Uterus (tissue), 3 donors: ENCODE measurements at regions not wholly inside any gene's neighbourhood (a gene's known extent, or its start where the extent isn't known, plus 50 kb on each side); places are given as distances from the start of the nearest gene placed in this dataset.

Source experiments
- DNase-seq, 2 donors: peaks; one replicate each; pipeline ENCODE4 v3.0.0-alpha.2; 2019 to 2020
- H3K27ac ChIP-seq, 2 donors: fragments of 200-600 bp; sonication (generic); 1 replicate in 1 of 2; 2 replicates in 1 of 2; pipeline ENCODE4 v1.5.1; 2016 to 2018
- H3K27me3 ChIP-seq, 2 donors: fragments of 200-600 bp; sonication (generic); one replicate each; pipeline ENCODE4 v1.5.1; 2018 to 2019; ENCODE audit warnings: control low read depth in 1 of 2
- H3K36me3 ChIP-seq, 2 donors: fragments of 200-600 bp; sonication (generic); one replicate each; pipeline ENCODE4 v1.5.1; 2019; ENCODE audit warnings: control low read depth in 1 of 2
- H3K4me1 ChIP-seq, 2 donors: fragments of 200-600 bp; sonication (generic); one replicate each; pipeline ENCODE4 v1.5.1; 2018 to 2019; ENCODE audit warnings: control low read depth in 1 of 2
- H3K4me3 ChIP-seq, 2 donors: fragments of 200-600 bp; sonication (generic); 1 replicate in 1 of 2; 2 replicates in 1 of 2; pipeline ENCODE4 v1.5.1; 2018 to 2019; ENCODE audit warnings: mild to moderate bottlenecking in 1 of 2
- H3K9me3 ChIP-seq, 2 donors: fragments of 200-600 bp; sonication (generic); one replicate each; pipeline ENCODE4 v1.5.1; 2019; ENCODE audit warnings: control low read depth in 1 of 2
- POLR2A ChIP-seq, 2 donors: fragments of 450-650 bp; IDR thresholded peaks; one replicate each; pipeline ENCODE4 v1.6.1; 2016; ENCODE audit warnings: antibody characterized with exemption in 2 of 2, mild to moderate bottlenecking in 1 of 2, moderate library complexity in 1 of 2
- intact Hi-C: fragments of 100-400 bp; cut with DNase I; formaldehyde crosslinking; loops from one replicate; pipeline ENCODE4 v1.15.1; 2023; ENCODE audit warnings: low total_unique reads
- TF ChIP-seq, protein P1 (sequence below), 4 experiments: fragments of 200-600 bp in 2 of 4; fragments of 450-650 bp in 2 of 4; sonication (generic) in 2 of 4; IDR thresholded peaks; one replicate each; pipeline ENCODE4 v1.5.1; 2016 to 2019; ENCODE audit warnings: antibody characterized with exemption in 4 of 4, mild to moderate bottlenecking in 2 of 4, moderate library complexity in 1 of 4
- donor health status: DM: yes; HTN: yes; CAD: no.

DNA sequence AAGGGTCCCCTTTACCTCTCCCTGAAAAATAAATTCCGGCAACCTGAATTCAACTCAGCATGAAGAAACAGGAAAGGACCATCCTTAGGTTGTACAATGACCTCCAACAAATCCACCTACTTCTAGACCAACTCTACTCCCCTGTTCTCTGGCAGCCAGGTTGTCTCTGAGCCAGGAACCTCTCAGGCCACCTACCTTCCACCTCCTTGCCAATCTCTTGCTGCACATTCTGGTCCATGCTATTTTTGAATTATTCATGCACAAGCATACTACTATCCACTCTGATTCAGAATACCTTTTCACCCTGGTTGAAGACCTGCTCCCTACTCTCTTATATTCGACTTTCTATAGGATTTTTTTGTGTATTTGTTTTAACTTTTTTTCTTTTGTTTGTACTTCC is 415.0 kb upstream of the ZNF507 start:
- H3K4me1 ChIP-seq = no peaks in the 10 kb centered on the region
- H3K9me3 ChIP-seq = no peaks in the 10 kb centered on the region
- H3K27me3 ChIP-seq = no peaks in the 10 kb centered on the region
- H3K27ac ChIP-seq = no peak overlapping the region
- no peak overlapping the region for H3K4me3 ChIP-seq
- intact Hi-C loops = no loop called here
- H3K36me3 ChIP-seq = no peaks in the 10 kb centered on the region
- no peak for DNase-seq
- TF ChIP-seq, protein P1, sequence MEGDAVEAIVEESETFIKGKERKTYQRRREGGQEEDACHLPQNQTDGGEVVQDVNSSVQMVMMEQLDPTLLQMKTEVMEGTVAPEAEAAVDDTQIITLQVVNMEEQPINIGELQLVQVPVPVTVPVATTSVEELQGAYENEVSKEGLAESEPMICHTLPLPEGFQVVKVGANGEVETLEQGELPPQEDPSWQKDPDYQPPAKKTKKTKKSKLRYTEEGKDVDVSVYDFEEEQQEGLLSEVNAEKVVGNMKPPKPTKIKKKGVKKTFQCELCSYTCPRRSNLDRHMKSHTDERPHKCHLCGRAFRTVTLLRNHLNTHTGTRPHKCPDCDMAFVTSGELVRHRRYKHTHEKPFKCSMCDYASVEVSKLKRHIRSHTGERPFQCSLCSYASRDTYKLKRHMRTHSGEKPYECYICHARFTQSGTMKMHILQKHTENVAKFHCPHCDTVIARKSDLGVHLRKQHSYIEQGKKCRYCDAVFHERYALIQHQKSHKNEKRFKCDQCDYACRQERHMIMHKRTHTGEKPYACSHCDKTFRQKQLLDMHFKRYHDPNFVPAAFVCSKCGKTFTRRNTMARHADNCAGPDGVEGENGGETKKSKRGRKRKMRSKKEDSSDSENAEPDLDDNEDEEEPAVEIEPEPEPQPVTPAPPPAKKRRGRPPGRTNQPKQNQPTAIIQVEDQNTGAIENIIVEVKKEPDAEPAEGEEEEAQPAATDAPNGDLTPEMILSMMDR (IDR thresholded peaks at IDR 0.05) = no peak
- no peak for TF ChIP-seq POLR2A (IDR thresholded peaks at IDR 0.05)

DNA sequence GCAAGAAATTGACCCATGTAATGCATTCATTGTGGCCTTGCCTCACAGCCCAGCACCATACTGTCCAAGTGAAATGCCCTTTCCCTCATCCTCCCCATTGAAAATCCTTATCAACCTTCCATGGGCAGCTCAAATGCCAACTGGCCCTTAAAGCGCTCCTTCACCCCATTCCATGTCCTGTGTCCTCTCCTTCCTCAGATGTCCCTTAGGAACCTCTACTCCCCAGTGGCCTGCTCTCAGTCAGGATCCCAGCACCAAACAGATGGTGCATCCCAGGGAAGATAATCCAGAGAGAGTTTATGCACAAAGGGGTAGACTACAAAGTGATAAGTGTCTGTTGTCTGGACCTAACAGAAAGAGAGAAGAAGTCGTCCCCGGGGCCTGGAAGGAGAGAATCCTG is 407.4 kb upstream of the ZNF507 start:
- Histone ChIP-seq H3K9me3 (no peaks in the 10 kb centered on the region), H3K4me3 (no peak overlapping the region), H3K27ac (no peak overlapping the region), H3K4me1 (no peaks in the 10 kb centered on the region), H3K27me3 (no peaks in the 10 kb centered on the region), H3K36me3 (no peaks in the 10 kb centered on the region)
- no peak for DNase-seq
- no peak for TF ChIP-seq POLR2A (IDR thresholded peaks at IDR 0.05)
- TF ChIP-seq, protein P1 (IDR thresholded peaks at IDR 0.05) = no peak
- intact Hi-C loops = no loop called here

DNA sequence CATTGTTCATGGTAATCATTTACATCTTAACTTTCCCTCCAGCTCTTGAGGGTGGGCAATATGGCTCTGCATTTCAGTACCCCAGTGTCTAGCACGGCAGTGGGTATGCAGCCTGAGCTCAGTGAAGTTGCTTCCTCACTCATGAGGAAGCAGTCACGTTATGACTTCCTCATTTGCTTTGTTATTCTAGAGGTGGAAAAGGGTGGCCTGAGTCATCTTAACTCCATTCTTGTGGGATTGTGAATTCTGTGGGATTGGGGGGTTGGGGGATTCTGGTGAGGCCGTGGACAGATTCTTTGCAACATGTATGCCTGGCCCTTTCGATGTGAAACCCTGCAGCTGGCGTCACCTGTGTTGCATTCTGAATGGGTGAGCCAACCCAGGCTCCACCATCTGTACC is 406.7 kb upstream of the ZNF507 start:
- DNase-seq = no peak
- no peaks in the 10 kb centered on the region for H3K36me3 ChIP-seq
- H3K4me3 ChIP-seq = no peak overlapping the region
- H3K27me3 ChIP-seq = no peaks in the 10 kb centered on the region
- H3K4me1 ChIP-seq = no peaks in the 10 kb centered on the region
- intact Hi-C loops = no loop called here
- H3K27ac ChIP-seq = no peak overlapping the region
- H3K9me3 ChIP-seq = no peaks in the 10 kb centered on the region
- TF ChIP-seq, protein P1 (IDR thresholded peaks at IDR 0.05) = no peak
- TF ChIP-seq POLR2A (IDR thresholded peaks at IDR 0.05) = no peak

DNA sequence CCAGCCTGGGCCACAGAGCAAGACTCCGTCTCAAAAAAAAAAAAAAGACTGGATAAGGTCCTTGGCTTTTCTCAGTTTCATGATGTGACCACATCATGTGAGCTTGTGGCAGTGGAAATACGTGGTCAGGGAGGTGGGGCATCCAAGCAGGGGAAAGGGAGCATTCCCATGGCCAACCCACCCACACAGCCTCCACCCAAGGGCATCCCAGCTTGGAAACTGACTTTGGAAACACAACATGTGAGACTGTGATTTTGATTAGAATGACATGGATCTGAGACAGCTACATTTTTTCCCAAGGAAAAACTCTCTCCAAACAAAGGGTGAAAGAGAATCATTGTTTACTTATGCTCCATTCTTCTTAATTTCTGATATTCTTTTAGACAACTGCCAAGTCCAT is 405.0 kb upstream of the ZNF507 start:
- Histone ChIP-seq H3K36me3 (no peaks in the 10 kb centered on the region), H3K4me3 (no peak overlapping the region), H3K27me3 (no peaks in the 10 kb centered on the region), H3K9me3 (no peaks in the 10 kb centered on the region), H3K4me1 (no peaks in the 10 kb centered on the region), H3K27ac (no peak overlapping the region)
- TF ChIP-seq, protein P1 (IDR thresholded peaks at IDR 0.05) = no peak
- TF ChIP-seq POLR2A (IDR thresholded peaks at IDR 0.05) = no peak
- intact Hi-C loops = no loop called here
- DNase-seq = no peak

DNA sequence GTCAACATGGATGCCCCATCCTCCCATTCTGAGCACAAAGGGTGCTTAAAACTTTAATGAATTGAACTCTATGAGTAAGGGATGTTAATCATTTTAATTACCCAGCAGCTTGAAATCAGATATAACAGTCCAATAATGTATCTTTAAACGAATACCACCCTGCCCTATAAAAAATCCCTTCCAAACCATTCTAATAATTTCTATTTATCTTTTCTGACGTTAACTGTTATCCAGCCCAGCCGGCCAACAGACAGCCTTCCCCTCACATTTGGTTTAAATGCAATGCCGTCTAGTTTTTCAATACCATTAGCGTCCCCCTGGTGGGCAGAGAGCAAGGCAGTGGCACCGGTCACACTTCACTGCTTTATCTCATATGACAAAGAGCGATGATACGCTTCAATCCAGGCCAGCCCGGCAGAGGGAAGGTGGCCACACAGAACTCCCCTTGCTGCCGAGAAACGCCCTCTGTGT is 402.2 kb upstream of the ZNF507 start:
- no peak for DNase-seq
- Histone ChIP-seq H3K4me3 (no peak overlapping the region), H3K4me1 (no peaks in the 10 kb centered on the region), H3K9me3 (no peaks in the 10 kb centered on the region), H3K27ac (no peak overlapping the region), H3K27me3 (no peaks in the 10 kb centered on the region), H3K36me3 (no peaks in the 10 kb centered on the region)
- TF ChIP-seq, protein P1 (IDR thresholded peaks at IDR 0.05) = no peak
- no peak for TF ChIP-seq POLR2A (IDR thresholded peaks at IDR 0.05)
- intact Hi-C loops = no loop called here
